HG03460 (cell line): ENCODE measurements at regions not wholly inside any gene's neighbourhood (a gene's known extent, or its start where the extent isn't known, plus 50 kb on each side); places are given as distances from the start of the nearest gene placed in this dataset.
"Not testable (repeated sequence)": the region's sequence is repeated elsewhere in the genome, so short reads cannot be mapped to it uniquely, and the experiment has no call there.

Experiments used
- ATAC-seq: cut with Tn5 transposase; IDR thresholded peaks from one replicate; pipeline ENCODE4 v1.9.1; 2021; ENCODE audit not compliant: unreplicated experiment

DNA sequence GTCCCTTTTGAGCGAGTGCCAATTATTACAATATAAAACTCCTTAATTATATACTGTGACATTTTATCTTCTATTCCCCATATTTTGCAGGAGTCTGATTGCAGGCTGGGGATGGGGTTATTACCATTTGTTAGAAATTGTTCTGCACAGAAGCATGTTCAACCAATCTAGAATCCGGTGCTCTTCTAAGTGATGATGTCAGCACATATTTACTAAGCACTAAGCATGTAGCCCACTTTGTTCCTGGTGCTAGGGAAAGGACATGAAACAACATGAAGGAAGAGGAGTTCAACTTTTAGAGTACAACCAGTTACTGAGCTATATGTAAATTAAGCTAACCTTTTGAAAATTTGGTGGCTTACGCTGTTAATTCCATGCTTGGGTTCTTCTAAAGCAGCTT, 52.8 kb upstream of the IL1RAPL2 start:
- ATAC-seq: no peak

DNA sequence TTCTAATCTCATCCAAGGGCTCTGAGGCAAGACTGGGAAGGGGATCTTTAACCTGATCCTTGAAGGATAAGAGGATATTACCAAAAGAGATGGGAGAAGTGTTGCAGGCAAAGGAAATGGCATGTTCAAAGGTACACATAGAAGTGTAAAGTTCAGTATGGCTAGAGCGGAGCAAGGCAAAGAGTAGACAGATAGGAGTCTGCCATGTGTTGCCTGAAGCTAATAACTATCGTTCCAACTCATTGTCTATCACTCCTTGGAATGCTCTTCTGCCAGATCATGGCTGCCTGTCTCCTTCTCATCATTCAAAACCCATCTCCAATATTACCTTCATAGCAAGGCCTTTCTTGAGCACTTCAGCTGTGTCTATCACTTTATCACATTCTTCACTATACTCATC, 55.2 kb upstream of the IL1RAPL2 start:
- no peak for ATAC-seq

DNA sequence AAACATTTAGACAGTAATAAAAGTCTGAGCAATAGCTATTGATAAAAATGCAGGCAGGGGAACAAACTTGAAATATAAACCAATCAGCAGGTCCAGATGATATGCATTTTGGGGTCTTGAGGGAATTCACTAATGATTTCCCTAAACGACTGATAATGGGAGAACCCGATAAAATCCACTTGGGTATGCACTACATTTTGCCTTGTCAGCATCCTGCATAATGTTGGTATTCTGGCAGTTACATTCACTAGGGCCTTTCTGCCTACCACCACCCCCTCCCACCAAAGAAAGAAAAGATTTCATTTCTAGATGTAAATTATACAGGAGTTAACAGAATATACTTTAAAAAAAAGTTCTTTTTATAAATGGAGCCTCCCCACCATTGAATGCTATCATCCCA, 63.5 kb upstream of the IL1RAPL2 start:
- no peak for ATAC-seq

DNA sequence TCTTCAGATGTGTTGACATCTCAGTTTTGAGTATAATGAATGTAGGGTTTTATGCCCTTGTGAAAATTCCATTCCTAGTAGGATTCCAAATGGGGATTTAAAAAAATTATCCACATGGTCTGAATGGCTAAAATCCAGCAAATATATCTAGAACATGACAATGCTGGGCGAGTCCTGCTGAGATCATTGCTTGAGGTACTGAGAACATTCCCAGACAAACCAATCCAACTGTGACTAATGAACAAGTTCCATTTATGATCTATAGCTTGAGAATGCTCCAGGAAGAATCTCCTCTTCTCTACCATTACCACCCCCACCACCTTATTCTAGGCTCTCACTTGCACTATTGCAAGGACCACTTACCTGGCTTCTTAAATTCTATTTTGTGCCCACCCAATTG, 77.2 kb upstream of the IL1RAPL2 start:
- ATAC-seq: no peak

DNA sequence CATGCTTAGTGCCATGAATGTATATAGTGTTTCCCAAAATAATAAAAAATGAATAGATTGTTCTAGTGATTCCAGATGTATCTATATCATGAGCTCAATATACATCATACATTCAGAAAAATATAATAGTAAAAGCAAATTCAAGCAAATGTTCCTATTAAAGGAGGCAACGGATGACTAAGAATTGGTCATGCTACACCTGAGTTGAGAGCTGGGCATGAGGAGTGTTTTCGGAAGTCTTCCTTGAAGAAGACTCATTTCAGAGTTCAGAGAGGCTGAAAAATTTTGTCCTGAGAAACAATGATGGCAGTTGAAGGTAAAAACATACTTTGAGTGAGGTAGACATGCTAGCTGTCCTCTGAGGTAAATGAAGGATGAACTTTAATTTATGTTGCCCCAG, 79.3 kb upstream of the IL1RAPL2 start:
- no peak for ATAC-seq

DNA sequence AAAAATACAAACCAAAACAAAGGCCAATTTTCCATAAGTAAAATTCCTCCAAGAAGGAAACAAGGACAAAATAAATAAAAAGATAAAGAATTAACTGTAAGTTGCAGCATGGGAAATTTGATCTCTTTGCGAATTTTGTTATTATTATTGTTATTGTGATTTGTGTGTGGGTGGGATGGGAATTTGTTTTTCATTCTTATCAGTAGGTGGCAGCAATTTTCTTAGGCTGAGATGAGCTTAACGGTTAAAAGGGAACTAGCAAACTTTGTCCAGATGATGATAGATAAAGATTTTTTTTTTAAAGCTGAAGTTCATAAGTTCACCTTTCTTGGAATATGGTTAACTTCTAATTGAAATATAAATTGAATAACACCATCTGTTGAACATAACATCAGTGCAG, 83.2 kb upstream of the IL1RAPL2 start:
- ATAC-seq: no peak

DNA sequence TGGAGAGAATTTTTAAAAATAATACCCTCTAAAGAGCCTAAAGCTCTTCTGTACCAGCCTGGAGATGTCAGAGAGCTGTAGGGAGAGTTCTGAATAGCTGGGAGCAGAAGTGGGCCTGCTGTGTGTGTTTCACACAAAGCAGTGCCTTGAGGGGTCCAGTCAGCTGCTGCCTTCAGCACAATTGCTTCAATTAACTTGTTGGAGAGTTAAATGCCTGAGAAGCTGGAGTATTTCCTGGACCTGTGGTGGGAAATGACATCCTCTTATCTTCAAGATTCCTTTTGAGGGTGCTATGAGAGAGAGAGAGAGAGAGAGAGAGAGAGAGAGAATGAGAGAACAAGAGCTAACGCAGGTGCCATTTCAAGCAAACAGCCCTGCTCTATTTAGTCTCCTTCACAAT, 96.2 kb upstream of the IL1RAPL2 start:
- ATAC-seq: no peak

DNA sequence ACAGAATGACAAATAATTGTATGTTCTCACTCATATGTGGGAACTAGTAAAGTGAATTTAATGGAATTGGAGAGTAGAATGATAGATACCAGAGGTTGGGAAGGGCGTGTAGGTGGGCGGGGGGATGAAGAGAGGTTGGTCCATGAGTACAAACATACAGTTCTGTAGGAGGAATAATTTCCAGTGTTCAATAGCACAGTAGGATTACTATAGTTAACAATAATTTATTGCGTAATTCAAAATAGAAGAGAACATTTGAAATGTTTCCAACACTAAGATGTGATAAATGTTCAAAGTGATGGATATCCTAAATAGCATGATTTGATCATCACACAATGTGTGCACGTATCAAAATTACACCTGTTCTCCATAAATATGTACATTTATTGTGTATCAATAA, 106.2 kb upstream of the IL1RAPL2 start:
- ATAC-seq: no peak

DNA sequence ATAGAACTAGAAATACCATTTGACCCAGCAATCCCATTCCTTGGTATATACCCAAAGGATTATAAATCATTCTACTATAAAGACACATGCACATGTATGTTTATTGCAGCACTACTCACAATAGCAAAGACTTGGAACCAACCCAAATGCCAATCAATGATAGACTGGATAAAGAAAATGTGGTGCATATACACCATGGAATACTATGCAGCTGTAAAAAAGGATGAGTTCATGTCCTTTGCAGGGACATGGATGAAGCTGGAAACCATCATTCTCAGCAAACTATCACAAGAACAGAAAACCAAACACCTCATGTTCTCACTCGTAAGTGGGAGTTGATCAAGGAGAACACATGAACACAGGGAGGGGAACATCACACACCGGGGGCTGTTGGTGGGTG, 108.9 kb upstream of the IL1RAPL2 start:
- not testable (repeated sequence) for ATAC-seq

DNA sequence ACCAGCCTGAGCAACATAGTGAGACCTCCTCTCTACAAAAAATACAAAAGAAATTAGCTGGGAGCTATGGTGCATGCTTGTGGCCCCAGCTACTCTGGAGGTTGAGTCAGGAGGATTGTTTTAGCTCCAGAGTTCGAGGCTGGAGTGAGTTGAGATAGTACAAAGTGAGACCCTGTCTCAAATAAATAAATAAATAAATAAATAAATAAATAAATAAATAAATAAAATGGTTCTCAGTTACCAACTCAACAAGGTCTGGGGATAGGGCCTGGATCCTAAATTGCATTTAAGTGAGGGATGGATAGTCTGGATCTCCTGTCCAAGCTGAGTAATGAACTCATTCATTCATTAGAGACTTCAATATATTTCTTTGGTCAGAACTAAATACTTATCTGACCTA, 115.7 kb upstream of the IL1RAPL2 start:
- no peak for ATAC-seq

DNA sequence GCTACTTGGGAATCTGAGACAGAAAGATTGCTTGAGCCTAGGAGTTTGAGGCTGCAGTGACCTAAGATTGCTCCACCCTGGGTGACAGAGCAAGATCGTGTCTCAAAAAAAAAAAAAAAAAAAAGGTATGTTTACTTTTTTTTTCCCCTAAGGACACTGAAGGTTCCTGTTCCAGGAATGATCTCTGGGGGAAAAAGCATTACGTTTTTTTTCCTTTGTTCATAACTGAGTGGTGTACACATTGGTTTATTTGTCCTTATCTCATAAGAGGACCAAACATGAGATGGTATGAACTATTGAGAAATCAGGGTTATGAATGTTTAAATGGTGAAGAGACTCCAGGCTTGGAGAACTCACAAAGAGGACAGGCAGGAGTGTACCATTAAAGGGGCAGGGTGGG, 120.4 kb upstream of the IL1RAPL2 start:
- ATAC-seq: no peak

DNA sequence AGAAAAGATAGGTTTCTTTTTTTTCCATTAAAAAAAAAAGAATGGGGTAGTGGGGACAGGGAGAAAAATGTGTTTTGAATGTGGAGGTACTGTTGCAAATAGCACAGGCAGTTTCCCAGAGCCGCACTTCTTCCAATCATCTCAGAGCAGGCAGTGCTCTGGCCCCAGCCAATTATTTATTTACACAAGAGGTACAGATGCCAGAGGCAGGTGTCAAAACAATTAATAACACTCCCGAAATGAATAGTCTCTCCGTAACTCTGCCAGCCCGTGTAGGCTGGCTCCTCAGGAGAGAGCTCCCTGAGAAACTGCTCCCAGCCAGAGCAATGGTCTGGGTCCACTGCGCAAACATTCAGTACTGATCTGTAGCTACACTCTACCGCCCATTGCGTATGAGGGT, 130.8 kb upstream of the IL1RAPL2 start:
- no peak for ATAC-seq

DNA sequence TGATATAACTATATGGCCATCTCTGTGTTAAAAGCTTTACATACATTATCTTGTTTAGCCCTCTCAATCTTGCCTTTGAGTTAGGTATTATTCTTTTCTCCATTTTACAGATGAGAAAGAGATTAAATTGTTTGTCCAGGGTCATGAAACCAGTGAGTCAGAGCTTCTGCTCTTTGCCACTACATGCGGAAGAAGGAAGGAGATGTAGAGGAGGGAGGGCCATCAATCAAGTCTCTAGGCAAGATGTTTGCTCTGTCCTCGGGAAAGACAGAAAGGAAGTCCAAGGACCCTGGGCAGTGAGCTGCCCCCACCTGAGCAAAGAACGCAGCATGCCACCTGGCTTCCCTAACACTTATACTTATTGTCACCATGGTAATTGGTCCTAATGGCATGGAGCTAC, 133.7 kb upstream of the IL1RAPL2 start:
- no peak for ATAC-seq

DNA sequence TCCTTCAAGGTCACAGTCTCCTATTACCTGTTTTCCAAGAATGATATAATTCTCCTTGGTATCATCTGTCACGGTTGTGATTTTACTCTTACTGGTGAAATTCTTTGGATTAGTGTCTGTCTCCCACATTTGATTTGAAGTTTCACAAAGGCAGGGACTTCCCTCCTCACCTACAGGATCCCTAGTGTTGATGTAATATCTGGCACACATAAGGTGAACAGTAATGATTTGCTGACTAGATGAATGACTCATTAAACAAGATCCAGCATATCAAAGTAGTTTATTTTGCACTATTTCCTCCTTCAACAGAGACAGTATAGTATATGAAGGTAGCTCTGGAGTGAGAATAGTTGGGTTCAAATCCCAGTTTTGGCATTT, 135.3 kb upstream of the IL1RAPL2 start:
- ATAC-seq: no peak

DNA sequence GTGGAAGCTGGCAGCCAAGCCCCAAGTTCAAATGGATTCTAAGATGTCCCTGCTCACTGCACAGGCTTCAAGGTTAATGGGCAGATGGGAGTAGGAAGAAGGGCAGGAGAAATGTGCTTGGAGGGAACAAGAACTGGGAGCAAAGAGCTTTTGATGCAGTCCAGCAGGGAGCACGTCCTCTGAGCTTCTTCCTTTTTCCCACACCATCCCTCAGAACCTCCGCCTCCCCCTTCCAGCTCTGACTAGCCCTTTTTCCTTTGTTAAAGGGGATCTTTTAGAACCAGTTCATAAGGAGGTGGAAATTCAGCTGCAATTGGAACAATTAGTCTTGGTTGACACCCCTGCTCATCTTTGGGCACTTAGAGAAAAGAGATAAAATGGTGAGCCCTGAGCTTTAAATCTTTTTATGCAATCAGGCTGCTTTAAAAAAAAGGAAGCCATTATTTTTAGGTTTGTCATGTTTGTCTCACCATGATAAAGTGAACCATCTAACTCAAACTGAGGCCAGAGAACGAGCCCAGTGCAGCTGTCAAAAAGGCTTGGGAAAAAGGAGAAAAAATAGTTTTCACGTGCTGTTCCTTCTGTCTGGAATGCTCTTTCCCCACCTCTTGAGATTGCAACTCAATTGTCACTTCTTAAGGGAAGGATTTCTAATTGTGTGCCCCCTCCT, 135.8 kb upstream of the IL1RAPL2 start:
- ATAC-seq: no peak

DNA sequence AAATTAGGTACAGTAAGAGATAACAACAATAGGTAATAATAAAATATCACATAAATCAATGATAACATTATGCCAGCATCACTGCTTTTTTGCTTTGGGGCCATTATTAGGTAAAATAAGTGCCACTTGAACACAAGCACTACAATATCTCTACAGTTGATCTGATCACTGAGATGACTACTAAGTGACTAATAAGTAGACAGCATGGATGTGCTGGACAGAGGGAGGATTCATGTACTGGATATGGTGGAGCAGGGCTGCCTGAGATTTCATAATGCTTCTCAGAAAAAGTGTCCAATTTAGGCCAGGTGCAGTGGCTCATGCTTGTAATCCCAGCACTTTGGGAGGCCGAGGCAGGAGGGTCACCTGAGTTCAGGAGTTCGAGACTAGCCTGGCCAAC, 137.8 kb upstream of the IL1RAPL2 start:
- no peak for ATAC-seq

DNA sequence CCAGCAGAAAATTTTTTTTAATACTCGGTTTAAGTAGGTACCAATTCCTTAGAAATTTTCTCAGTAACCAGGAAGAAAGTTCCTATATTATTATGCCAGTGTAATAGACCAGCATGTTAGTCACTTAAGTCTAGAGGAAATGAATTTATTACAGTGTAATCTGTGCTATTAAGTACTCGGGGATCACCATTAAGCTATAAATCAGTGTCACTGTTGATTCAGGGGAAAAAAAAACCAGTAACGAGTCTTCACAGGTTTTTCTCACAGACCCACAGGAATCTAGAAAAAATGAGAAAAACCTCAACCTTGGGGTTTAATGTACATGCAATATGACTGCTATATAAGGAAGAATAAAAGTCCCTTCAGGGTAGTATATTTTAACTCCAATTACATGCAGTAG, 138.3 kb upstream of the IL1RAPL2 start:
- no peak for ATAC-seq

DNA sequence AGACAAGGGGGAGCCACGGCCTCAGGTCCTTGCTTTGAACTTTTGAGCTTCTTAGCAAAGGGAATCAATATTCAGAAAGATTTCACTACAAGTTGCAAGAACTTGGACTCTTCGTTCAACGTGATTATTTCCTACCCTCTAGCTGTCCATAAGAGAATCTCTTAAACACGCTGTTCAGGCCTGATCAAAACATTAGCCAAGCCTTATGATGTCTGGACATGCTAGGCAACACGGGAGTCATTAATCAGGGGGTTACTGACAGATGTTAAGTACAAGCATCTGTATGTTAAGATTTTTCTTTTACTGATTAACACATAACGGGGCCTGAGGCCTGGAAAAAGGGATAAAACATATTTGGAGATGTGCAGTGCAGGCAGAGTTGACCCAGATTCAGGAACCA, 138.9 kb upstream of the IL1RAPL2 start:
- ATAC-seq: no peak

DNA sequence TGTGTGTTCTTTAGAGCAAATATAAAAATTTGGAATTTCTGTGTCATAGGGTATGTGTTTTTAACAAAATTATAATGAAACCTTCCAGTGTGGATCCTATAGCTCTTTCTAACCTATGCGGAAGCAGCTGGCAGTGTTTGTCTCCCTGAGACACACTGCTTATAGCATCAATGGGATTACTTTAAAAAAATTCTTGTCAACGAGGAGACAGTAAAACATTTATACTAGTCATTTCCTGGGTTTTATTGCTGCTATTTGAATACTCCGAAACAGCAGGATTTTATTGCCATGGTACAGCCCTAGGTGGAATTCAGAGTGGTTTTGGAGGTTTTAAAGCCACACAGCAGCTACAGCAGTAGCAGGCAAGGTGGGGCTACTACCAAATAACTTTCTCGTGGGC, 145.1 kb upstream of the IL1RAPL2 start:
- ATAC-seq: no peak

DNA sequence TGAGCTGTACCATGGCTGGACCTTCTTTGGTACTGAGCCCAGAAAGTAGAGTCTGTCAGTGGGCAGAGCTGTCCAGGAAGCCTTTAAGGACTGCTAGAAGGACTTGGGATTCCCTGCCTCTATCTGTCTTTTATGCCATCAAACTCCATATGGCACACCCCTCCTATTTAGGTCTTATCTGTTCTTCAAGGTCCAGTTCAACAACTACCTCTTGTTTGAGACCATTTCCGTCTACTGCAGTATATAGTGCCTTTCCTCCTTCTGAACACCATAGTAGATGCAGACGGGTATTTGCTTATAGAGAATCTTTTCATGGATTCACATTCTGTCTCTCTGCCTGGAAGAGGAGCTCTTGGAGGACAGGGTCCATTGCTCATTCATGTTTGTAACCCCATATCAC, 146.1 kb upstream of the IL1RAPL2 start:
- ATAC-seq: no peak

DNA sequence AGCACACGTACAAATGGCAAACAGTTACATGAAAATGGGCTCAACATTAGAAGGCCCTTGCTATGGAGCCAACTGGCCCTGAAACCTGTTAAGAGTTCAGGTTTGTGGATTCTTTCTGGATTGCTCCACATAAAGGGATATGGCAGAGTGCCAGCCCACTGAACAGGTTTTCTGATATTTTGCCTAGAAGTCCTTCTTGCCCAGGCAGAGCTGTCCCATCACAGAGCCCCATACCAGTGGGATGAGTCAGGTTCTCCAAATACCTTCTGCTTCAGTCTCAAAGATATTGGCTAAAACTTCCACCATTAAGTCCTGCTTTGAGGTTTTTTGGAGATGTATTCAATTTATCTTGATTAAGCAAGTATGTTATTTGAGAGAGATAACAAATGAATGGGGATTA, 146.8 kb upstream of the IL1RAPL2 start:
- no peak for ATAC-seq

DNA sequence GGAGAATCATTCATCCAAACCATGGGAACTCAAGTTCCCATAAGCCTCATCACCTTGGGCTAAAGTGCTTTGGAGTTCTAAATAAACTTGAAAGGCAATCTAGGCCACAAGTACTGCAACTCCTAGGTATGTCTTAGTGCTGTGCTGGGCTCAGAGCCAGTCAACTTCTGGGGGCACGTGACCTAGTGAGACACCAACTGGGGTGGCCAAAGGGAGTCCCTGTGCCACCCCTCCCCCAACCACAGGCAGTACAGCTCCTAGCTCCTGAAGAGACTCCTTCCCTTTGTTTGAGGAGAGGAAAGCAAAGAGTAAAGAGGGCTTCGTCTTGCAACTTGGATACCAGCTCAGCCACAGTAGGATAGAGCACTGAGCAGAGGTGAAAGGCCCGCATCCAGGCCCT, 154.2 kb upstream of the IL1RAPL2 start:
- no peak for ATAC-seq

DNA sequence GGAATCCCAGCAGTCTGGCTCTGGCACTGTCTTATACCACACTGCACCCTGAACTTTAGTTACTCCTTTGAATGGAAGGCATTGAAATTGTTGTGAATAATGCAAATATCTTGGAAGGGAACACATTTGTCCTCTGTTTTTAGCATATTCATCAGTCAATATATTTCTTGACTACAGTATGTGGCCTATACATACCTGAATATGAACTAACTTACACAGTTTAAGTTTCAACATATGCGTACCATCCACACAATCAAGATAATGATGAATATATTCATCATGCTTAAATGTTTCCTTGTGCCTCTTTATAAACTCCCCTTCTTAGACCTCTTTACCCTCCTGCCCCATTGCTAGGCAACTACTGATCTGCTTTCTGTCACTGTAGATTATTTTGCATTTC, 145.7 kb upstream of the ESX1 start:
- ATAC-seq: no peak

DNA sequence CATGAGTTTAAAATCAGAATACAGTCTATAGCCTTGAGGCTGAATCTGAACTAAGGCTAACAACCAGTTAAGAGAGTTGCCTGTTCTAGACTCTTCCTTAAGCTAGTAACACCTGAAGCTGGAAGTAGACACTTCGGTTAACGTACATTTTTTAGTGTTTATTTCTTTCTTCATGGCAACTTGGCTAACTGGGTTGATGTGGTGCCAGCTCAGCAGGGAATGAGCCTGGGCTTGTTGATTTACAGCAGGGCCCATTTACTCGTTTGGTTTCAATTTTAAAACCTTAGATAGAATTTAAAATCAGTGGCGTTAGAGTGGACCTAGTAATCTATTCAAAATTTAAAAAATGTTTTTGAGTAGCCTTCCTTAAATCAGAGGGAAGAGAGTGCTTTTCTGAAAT, 137.6 kb upstream of the ESX1 start:
- no peak for ATAC-seq
